ENCODE measurements at regions not wholly inside any gene's neighbourhood (a gene's known extent, or its start where the extent isn't known, plus 50 kb on each side); places are given as distances from the start of the nearest gene placed in this dataset.

DNA sequence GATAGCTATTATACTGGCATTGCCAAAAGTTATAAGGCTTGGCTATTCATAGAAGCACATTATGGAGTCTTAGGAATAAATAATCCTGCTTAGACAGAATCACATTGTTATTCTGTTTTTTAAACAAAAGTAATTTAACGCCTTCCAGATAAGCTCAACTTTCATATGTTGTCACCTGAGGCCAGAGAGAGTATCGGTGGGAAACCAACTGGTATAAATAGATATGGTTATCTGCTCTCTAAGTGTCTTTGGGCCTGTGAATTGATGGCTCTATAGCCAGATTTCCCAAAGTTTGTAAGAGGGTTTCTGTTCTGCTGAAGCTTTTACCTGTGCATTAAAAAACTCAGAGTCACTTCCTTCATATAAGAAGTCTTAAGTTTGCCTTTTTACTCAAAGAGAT, 1449.4 kb downstream of the CDH11 start:
- Mint-ChIP-seq H3K27ac (no peak overlapping the region), H3K4me3 (no peak overlapping the region), H3K4me1 (ENCODE audit: low read depth) (no peaks in the 10 kb centered on the region), H3K36me3 (ENCODE audit: low read depth) (no peaks in the 10 kb centered on the region), H3K9me3 (peaks cover 10% of the 10 kb centered on the region), H3K27me3 (no peaks in the 10 kb centered on the region)
- DNase-seq (no peak), ATAC-seq (ENCODE audit: poor library complexity) (no peak)
- CTCF ChIA-PET, result no interaction called here
- Histone ChIP-seq H3K4me1 (ENCODE audit: insufficient read depth, low read length) (no peaks in the 10 kb centered on the region), H3K27me3 (ENCODE audit: control insufficient read depth in 1 of 2, insufficient read depth in 2 of 2, low read length in 2 of 2) (no peaks in the 10 kb centered on the region), H3K9me3 (ENCODE audit: control insufficient read depth in 1 of 2, insufficient read depth in 1 of 2, low read length in 2 of 2) (peaks cover 0 to 9% of the 10 kb centered on the region in 2 experiments), H3K27ac (ENCODE audit: low read depth in 1 of 2, low read length in 2 of 2) (no peak overlapping the region), H3K36me3 (ENCODE audit: insufficient read depth, low read length) (no peaks in the 10 kb centered on the region), H3K4me3 (ENCODE audit: low read length) (no peak overlapping the region)
- POLR2A ChIA-PET, result no interaction called here
- TF ChIP-seq, protein P1, sequence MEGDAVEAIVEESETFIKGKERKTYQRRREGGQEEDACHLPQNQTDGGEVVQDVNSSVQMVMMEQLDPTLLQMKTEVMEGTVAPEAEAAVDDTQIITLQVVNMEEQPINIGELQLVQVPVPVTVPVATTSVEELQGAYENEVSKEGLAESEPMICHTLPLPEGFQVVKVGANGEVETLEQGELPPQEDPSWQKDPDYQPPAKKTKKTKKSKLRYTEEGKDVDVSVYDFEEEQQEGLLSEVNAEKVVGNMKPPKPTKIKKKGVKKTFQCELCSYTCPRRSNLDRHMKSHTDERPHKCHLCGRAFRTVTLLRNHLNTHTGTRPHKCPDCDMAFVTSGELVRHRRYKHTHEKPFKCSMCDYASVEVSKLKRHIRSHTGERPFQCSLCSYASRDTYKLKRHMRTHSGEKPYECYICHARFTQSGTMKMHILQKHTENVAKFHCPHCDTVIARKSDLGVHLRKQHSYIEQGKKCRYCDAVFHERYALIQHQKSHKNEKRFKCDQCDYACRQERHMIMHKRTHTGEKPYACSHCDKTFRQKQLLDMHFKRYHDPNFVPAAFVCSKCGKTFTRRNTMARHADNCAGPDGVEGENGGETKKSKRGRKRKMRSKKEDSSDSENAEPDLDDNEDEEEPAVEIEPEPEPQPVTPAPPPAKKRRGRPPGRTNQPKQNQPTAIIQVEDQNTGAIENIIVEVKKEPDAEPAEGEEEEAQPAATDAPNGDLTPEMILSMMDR (IDR thresholded peaks at IDR 0.05), result no peak
- intact Hi-C loops (cut with DNase I, micrococcal nuclease), result no loop called here

DNA sequence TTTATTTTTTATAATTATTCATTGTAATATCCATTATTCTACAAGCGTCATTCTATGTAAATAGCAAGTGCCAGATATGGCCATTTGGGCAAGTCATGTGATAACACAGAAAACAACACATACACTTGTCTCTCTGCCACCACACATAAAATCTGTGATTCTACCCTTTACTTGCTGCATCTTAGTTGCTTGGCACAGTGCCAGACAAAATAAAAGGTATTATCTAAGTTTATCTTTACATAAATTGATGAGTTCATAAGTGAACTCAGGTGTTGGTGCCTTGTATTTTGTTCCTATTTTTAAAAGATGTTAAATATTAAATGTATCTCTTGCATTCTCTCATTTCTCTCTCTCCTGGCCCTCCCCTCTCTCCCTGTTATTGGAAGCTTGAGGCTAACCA, 1458.7 kb downstream of the CDH11 start:
- Histone ChIP-seq H3K36me3 (ENCODE audit: insufficient read depth, low read length) (no peaks in the 10 kb centered on the region), H3K4me3 (ENCODE audit: low read length) (no peak overlapping the region), H3K27me3 (ENCODE audit: control insufficient read depth in 1 of 2, insufficient read depth in 2 of 2, low read length in 2 of 2) (no peaks in the 10 kb centered on the region), H3K4me1 (ENCODE audit: insufficient read depth, low read length) (no peaks in the 10 kb centered on the region), H3K9me3 (ENCODE audit: control insufficient read depth in 1 of 2, insufficient read depth in 1 of 2, low read length in 2 of 2) (peaks cover 4 to 17% of the 10 kb centered on the region in 2 experiments), H3K27ac (ENCODE audit: low read depth in 1 of 2, low read length in 2 of 2) (no peak overlapping the region)
- POLR2A ChIA-PET, result no interaction called here
- Mint-ChIP-seq H3K9me3 (peaks cover 9% of the 10 kb centered on the region), H3K36me3 (ENCODE audit: low read depth) (no peaks in the 10 kb centered on the region), H3K4me3 (no peak overlapping the region), H3K27ac (no peak overlapping the region), H3K4me1 (ENCODE audit: low read depth) (no peaks in the 10 kb centered on the region), H3K27me3 (no peaks in the 10 kb centered on the region)
- ATAC-seq (ENCODE audit: poor library complexity), result no peak
- TF ChIP-seq, protein P1 (IDR thresholded peaks at IDR 0.05), result no peak
- CTCF ChIA-PET, result no interaction called here
- intact Hi-C loops (cut with DNase I, micrococcal nuclease), result no loop called here
- no peak for DNase-seq

DNA sequence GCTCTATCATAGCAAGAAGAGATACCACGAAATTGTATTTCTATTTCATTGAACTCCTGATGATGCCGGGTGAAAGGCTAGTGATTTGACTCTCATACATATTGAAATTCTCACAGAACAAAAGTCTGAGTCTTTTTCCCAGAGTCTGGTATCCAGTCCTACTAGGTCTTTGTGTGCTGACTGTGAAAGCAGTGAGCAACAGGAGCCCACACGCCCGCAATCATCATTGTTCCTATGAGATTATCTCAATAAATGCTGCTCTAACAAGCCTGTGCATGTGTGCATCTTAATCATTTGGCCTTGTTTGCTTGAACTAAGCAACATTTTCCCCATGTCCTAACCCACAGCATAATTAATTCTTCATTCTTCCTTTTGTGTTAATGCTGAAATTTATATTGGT, 1466.0 kb downstream of the CDH11 start:
- ChIA-PET CTCF (no interaction called here), POLR2A (no interaction called here)
- H3K27me3 Mint-ChIP-seq, result no peaks in the 10 kb centered on the region
- intact Hi-C loops (cut with DNase I, micrococcal nuclease), result no loop called here
- H3K4me3 Mint-ChIP-seq, result no peak overlapping the region
- DNase-seq (no peak), ATAC-seq (ENCODE audit: poor library complexity) (no peak)
- peaks cover 5% of the 10 kb centered on the region for H3K9me3 Mint-ChIP-seq
- no peak overlapping the region for H3K4me3 ChIP-seq (ENCODE audit: low read length)
- peaks cover 7 to 8% of the 10 kb centered on the region in 2 experiments for H3K9me3 ChIP-seq (ENCODE audit: control insufficient read depth in 1 of 2, insufficient read depth in 1 of 2, low read length in 2 of 2)
- H3K36me3 ChIP-seq (ENCODE audit: insufficient read depth, low read length), result no peaks in the 10 kb centered on the region
- no peak overlapping the region for H3K27ac Mint-ChIP-seq
- H3K27ac ChIP-seq (ENCODE audit: low read depth in 1 of 2, low read length in 2 of 2), result no peak overlapping the region
- no peaks in the 10 kb centered on the region for H3K27me3 ChIP-seq (ENCODE audit: control insufficient read depth in 1 of 2, insufficient read depth in 2 of 2, low read length in 2 of 2)
- no peaks in the 10 kb centered on the region for H3K4me1 Mint-ChIP-seq (ENCODE audit: low read depth)
- H3K4me1 ChIP-seq (ENCODE audit: insufficient read depth, low read length), result no peaks in the 10 kb centered on the region
- TF ChIP-seq, protein P1 (IDR thresholded peaks at IDR 0.05), result no peak
- H3K36me3 Mint-ChIP-seq (ENCODE audit: low read depth), result no peaks in the 10 kb centered on the region

Measured in CD4-positive, alpha-beta T cell (primary cell).